ENCODE measurements at regions not wholly inside any gene's neighbourhood (a gene's known extent, or its start where the extent isn't known, plus 50 kb on each side); places are given as distances from the start of the nearest gene placed in this dataset.

GRCh38 chr9:79287708-79288290 is 284.0 kb upstream of the TLE4 start:
- no peak for DNase-seq

- no peak for DNase-seq
Observed at GRCh38 chr9:79289856-79290255, 281.9 kb upstream of the TLE4 start.

GRCh38 chr9:79292731-79293280 is 279.0 kb upstream of the TLE4 start:
- no peak for DNase-seq

- DNase-seq: peak; percentile 54
Observed at GRCh38 chr9:79300068-79300467, 271.7 kb upstream of the TLE4 start.

- DNase-seq: no peak
Observed at GRCh38 chr9:79301085-79301484, 270.7 kb upstream of the TLE4 start.

GRCh38 chr9:79301551-79302391 is 270.0 kb upstream of the TLE4 start:
- no peak for DNase-seq

- DNase-seq: no peak
Observed at GRCh38 chr9:79302569-79302968, 269.2 kb upstream of the TLE4 start.

- DNase-seq: no peak
Observed at GRCh38 chr9:79308012-79308411, 263.8 kb upstream of the TLE4 start.

- no peak for DNase-seq
Observed at GRCh38 chr9:79312686-79313421, 258.9 kb upstream of the TLE4 start.

- no peak for DNase-seq
Observed at GRCh38 chr9:79325501-79325900, 246.3 kb upstream of the TLE4 start.

GRCh38 chr9:79329861-79330260 is 241.9 kb upstream of the TLE4 start:
- DNase-seq: no peak

- DNase-seq: no peak
Observed at GRCh38 chr9:79334001-79334400, 237.8 kb upstream of the TLE4 start.

GRCh38 chr9:79334711-79335110 is 237.1 kb upstream of the TLE4 start:
- no peak for DNase-seq

- no peak for DNase-seq
Observed at GRCh38 chr9:79335987-79336386, 235.8 kb upstream of the TLE4 start.

GRCh38 chr9:79341561-79341960 is 230.2 kb upstream of the TLE4 start:
- no peak for DNase-seq

- DNase-seq: no peak
Observed at GRCh38 chr9:79346350-79347020, 225.3 kb upstream of the TLE4 start.

GRCh38 chr9:79352322-79352721 is 219.4 kb upstream of the TLE4 start:
- DNase-seq: no peak

GRCh38 chr9:79353856-79354520 is 217.8 kb upstream of the TLE4 start:
- DNase-seq: no peak

GRCh38 chr9:79357194-79357593 is 214.6 kb upstream of the TLE4 start:
- no peak for DNase-seq

- no peak for DNase-seq
Observed at GRCh38 chr9:79357616-79358015, 214.1 kb upstream of the TLE4 start.

- DNase-seq: no peak
Observed at GRCh38 chr9:79360387-79361347, 211.1 kb upstream of the TLE4 start.
